AG04449 (cell line): ENCODE measurements at regions not wholly inside any gene's neighbourhood (a gene's known extent, or its start where the extent isn't known, plus 50 kb on each side); places are given as distances from the start of the nearest gene placed in this dataset.
"Not testable (repeated sequence)": the region's sequence is repeated elsewhere in the genome, so short reads cannot be mapped to it uniquely, and the experiment has no call there.

Source experiments
- CTCF ChIA-PET: fragments of 350-600 bp; formaldehyde crosslinking; extraction: SDS; loops from one replicate; lab custom pipeline; 2021; ENCODE audit warnings: antibody characterized with exemption; lab: Yijun Ruan, JAX
- POLR2A ChIA-PET: fragments of 400-600, 350-600 bp; formaldehyde crosslinking; extraction: SDS; loops from one replicate; lab custom pipeline; 2020; ENCODE audit warnings: antibody characterized with exemption, inconsistent platforms; lab: Yijun Ruan, JAX
- DNase-seq: peaks from one replicate; pipeline ENCODE4 v3.0.0-alpha.2; 2010; ENCODE audit warnings: low read depth, low spot score
- H3K4me3 ChIP-seq: 2 replicates; pipeline ENCODE4 v1.5.1; 2011; ENCODE audit warnings: low read depth, mild to moderate bottlenecking, control low read depth, low read length
- CTCF ChIP-seq: IDR thresholded peaks from one replicate; pipeline ENCODE4 v1.5.1; 2011; ENCODE audit warnings: mild to moderate bottlenecking, moderate library complexity, low read length, control low read depth, inconsistent platforms; ENCODE audit not compliant: insufficient read depth; ENCODE audit errors: missing control alignments

- ChIA-PET POLR2A (no interaction called here), CTCF (no interaction called here)
- TF ChIP-seq CTCF = no peak
These were observed 501.0 kb upstream of the EDIL3 start for GRCh38 chr5:84885485-84886258.

GRCh38 chr5:84881737-84882136, 497.1 kb upstream of the EDIL3 start:
- no peak overlapping the region for H3K4me3 ChIP-seq

More at GRCh38 chr5:84885485-84886258, 501.0 kb upstream of the EDIL3 start:
- no peak overlapping the region for H3K4me3 ChIP-seq
- DNase-seq = peak; percentile 47

GRCh38 chr5:84874196-84874595, 489.5 kb upstream of the EDIL3 start:
- H3K4me3 ChIP-seq = no peak overlapping the region
- ChIA-PET CTCF (no interaction called here), POLR2A (no interaction called here)
- no peak for TF ChIP-seq CTCF
- no peak for DNase-seq

More at GRCh38 chr5:84881737-84882136, 497.1 kb upstream of the EDIL3 start:
- no peak for DNase-seq
- ChIA-PET CTCF (no interaction called here), POLR2A (no interaction called here)
- no peak for TF ChIP-seq CTCF

- no peak overlapping the region for H3K4me3 ChIP-seq
- TF ChIP-seq CTCF = no peak
- DNase-seq = no peak
- POLR2A ChIA-PET = no interaction called here
- CTCF ChIA-PET = no interaction called here
These were observed 488.1 kb upstream of the EDIL3 start for GRCh38 chr5:84872768-84873167.

GRCh38 chr5:84870369-84870768, 485.7 kb upstream of the EDIL3 start:
- ChIA-PET POLR2A (no interaction called here), CTCF (no interaction called here)
- DNase-seq = no peak
- no peak overlapping the region for H3K4me3 ChIP-seq
- no peak for TF ChIP-seq CTCF

GRCh38 chr5:84869675-84870074, 485.0 kb upstream of the EDIL3 start:
- no peak for DNase-seq
- ChIA-PET CTCF (no interaction called here), POLR2A (no interaction called here)
- TF ChIP-seq CTCF = no peak
- H3K4me3 ChIP-seq = no peak overlapping the region

GRCh38 chr5:84863936-84864335, 479.3 kb upstream of the EDIL3 start:
- H3K4me3 ChIP-seq, POLR2A ChIA-PET, DNase-seq, CTCF ChIA-PET: not testable (repeated sequence)
